NCI-H1048 (cell line): ENCODE measurements at regions not wholly inside any gene's neighbourhood (a gene's known extent, or its start where the extent isn't known, plus 50 kb on each side); places are given as distances from the start of the nearest gene placed in this dataset.
"Not testable (repeated sequence)": the region's sequence is repeated elsewhere in the genome, so short reads cannot be mapped to it uniquely, and the experiment has no call there.

ENCODE experiments used
- DNase-seq: peaks from one replicate; lab custom pipeline; 2025; lab: John Stamatoyannopoulos, UW

DNA sequence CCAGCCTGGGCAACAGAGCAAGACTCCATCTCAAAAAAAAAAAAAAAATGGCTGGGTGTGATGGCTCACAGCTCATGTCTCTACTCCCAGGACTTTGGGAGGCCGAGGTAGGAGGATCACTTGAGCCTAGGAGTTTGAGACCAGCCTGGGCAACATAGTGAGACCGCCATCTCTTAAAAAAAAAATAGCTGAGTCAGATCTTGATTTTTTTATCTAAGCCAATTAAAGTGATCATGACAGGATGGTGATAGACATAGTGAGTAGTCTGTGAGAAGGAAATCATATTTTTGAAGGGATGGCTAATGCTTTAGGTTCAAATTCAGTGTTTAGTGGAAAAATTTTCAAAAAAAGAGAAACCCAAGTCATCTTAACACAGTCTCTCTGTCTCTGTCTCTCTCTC lies 114.6 kb upstream of the JARID2 start:
- no peak for DNase-seq

GRCh38 chr6:15131651-15132061 lies 114.2 kb upstream of the JARID2 start:
- no peak for DNase-seq

- no peak for DNase-seq
Observed at GRCh38 chr6:15132167-15132566, 113.7 kb upstream of the JARID2 start.

DNA sequence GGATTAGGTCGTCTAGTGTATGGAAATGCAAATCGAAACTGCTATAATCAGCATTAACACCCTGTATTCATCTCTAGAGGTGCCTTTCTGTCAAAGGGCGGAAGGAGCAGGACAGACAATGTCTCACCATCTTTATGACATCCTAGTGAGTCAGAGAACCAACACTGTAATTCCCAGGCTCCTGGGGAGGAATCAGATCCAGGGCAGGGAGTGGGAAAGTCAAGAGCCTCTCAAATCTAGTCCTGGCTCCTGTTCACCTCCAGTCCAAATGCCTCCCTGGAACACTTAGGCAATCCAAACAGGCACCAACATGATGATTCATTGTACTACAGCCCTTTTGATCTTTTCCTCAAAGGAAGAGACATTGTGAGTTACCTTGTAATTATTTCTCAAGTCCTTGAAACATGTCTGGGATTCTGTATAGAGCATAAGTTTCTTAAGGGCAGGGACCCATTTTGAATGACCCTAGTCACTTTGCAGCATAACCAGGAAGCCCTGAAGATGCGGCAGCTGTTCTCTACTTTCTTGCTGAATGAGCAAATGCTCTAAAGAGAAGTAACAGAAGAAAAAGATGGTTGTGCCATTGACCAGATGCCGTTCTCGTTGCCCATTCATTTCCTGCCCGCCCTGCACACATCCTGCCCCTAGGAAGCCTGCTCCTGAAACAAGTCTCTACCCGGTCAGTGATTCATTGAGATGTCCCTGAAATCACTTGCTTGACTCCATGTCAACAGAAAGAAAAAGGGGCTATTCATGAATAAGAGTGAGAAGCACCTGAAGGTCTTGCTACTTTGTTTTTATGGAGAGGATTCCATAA lies 112.8 kb upstream of the JARID2 start:
- DNase-seq = no peak

- no peak for DNase-seq
Observed at GRCh38 chr6:15137086-15137485, 108.8 kb upstream of the JARID2 start.

DNA sequence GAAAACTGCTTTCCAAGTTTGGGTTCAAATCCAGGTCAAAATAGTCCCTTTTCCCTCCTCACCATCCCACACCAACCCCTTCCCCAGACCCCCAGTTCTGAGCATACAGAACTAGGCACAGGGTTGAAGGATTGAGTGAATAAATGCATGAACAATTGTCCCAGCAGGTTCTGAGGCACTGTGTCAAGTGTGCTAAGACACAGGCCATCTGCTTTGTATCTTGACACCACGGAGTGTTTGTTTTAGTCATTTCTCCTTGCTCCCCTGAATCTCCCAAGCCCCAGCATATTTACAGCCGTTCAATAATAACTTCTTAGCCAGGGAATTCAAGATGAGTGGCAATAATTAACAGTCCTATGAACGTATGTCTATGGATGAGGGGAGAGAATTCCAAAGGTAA lies 102.8 kb upstream of the JARID2 start:
- DNase-seq = no peak

- no peak for DNase-seq
Observed at GRCh38 chr6:15143540-15143939, 102.3 kb upstream of the JARID2 start.

DNA sequence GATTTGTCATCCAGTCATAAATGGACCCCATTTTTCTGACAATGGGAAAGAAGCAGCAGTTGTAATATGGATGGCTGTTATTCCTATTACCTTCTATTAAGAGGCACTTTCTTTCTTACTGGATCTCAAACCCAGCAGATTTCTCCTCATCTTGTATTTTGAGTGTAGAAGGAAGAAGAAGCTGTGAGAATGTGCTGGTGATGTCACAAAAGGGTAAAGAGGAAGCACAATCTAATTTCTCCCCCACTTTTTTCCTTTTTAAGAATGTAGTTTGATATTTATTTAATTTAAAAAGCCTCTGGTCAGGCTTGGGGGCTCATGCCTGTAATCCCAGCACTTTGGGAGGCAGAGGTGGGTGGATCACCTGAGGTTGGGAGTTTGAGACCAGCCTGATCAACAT lies 100.0 kb upstream of the JARID2 start:
- no peak for DNase-seq

- DNase-seq = no peak
Observed at GRCh38 chr6:15147827-15148226, 98.0 kb upstream of the JARID2 start.

GRCh38 chr6:15148356-15148946 lies 97.4 kb upstream of the JARID2 start:
- DNase-seq = no peak

- DNase-seq = no peak
Observed at GRCh38 chr6:15150207-15150606, 95.7 kb upstream of the JARID2 start.

GRCh38 chr6:15152700-15153099 lies 93.2 kb upstream of the JARID2 start:
- no peak for DNase-seq

GRCh38 chr6:15153191-15153590 lies 92.7 kb upstream of the JARID2 start:
- DNase-seq = no peak

DNA sequence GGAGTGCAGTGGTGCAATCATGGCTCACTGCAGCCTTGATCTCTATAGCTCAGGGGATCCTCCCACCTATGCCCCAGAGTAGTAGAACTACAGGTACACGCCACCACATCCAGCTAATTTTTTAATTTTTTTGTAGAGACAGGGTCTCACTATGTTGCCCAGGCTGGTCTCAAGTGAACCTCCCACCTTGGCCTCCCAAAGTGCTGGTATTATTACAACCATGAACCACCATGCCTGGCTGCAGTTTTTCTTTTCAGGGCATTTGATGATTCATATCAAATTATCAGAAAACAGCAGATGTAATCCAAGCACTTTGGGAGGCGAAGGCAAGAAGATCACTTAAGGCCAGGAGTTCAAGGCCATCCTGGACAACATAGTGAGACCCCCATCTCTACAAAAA lies 88.4 kb upstream of the JARID2 start:
- no peak for DNase-seq

DNA sequence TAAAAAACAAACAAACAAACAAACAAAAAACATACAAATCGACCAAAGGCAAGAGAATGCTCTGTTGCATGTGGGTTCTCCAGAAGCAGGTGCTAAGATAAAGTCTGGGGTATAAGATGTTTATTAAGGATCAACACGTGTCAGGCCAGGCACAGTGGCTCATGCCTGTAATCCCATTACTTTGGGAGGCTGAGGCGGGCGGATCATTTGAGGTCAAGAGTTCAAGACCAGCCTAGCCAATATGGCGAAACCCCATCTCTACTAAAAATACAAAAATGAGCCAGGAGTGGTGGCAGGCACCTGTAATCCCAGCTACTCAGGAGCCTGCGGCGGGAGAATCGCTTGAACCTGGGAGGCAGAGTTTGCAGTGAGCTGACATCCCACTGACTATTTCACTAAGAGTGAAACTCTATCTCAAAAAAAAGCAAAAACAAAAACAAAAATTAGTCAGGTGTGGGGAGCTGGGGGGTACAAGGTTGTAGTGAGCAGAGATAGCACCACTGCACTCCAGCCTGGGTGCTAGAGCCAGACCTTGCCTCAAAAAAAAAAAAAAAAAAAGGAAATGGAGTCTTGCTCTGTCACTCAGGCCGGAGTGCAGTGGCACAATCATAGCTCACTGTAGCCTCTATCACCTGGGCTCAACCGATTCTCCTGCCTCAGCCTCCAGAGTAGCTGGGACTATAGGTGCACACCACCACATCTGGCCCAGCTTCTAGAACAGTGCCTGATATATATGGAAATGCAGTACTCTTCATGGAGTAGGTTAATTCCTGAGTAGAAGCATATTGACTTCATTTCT lies 86.8 kb upstream of the JARID2 start:
- DNase-seq = no peak

GRCh38 chr6:15160812-15161211 lies 85.1 kb upstream of the JARID2 start:
- no peak for DNase-seq

GRCh38 chr6:15164855-15165254 lies 81.0 kb upstream of the JARID2 start:
- DNase-seq = not testable (repeated sequence)

- no peak for DNase-seq
Observed at GRCh38 chr6:15166121-15166520, 79.7 kb upstream of the JARID2 start.

- DNase-seq = no peak
Observed at GRCh38 chr6:15170126-15170525, 75.7 kb upstream of the JARID2 start.

- DNase-seq = no peak
Observed at GRCh38 chr6:15171026-15171425, 74.8 kb upstream of the JARID2 start.

GRCh38 chr6:15176816-15177370 lies 69.0 kb upstream of the JARID2 start:
- no peak for DNase-seq

GRCh38 chr6:15183979-15184378 lies 61.9 kb upstream of the JARID2 start:
- no peak for DNase-seq

DNA sequence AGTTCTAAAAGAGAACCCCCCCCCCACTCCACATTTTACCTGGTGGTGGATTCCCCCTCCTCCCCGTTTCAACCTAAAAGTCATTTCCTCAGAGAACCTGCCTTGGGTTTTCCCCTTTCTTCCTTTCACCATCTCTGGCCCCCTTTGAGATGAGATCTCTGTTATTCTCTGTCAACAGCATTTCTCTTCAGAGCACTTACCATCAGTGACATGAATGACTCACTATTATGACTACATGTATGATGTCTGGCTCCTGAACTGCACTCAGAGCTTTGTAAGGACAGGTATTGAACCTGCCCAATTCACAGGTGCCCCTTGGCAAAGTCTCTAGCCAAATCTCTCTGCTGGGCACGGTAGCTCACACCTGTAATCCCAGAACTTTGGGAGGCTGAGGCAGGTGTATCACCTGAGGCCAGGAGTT lies 61.4 kb upstream of the JARID2 start:
- DNase-seq = no peak
